SH-SY5Y (cell line): ENCODE measurements at regions not wholly inside any gene's neighbourhood (a gene's known extent, or its start where the extent isn't known, plus 50 kb on each side); places are given as distances from the start of the nearest gene placed in this dataset.

Source experiments
- GATA2 ChIP-seq: IDR thresholded peaks from 2 replicates; pipeline ENCODE4 v1.6.1; 2011; ENCODE audit warnings: mild to moderate bottlenecking, low read depth, low read length
- GATA3 ChIP-seq: IDR thresholded peaks from 2 replicates; pipeline ENCODE4 v1.6.1; 2011; ENCODE audit warnings: low read depth, mild to moderate bottlenecking, low read length, moderate library complexity

DNA sequence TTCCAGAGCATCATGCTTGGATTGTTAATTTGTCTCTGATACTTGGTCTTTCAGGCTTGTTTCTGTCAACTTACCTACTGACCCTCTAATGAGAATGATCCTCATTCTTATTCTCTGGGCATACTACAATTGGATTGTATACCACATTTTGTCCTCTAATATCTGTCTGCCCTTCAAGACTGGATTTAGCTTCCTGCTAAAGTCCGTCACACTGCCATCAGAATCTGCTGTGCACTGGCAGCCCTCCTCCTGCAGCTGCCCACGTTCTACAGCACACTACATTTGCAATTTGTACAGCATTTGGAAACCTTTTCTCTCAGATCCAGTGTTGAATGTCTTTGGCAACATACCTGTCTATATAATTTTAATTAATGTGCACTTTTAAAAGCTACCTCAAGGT, 183.1 kb downstream of the ZNF330 start:
- TF ChIP-seq GATA2 = no peak
- no peak for TF ChIP-seq GATA3
